Transverse colon (tissue), 4 donors: ENCODE measurements at regions not wholly inside any gene's neighbourhood (a gene's known extent, or its start where the extent isn't known, plus 50 kb on each side); places are given as distances from the start of the nearest gene placed in this dataset.

Source experiments
- POLR2A ChIP-seq: fragments of 450-650 bp; IDR thresholded peaks from one replicate; pipeline ENCODE4 v1.6.1; 2016; ENCODE audit warnings: antibody characterized with exemption, mild to moderate bottlenecking, moderate library complexity
- POLR2AphosphoS5 ChIP-seq, 3 donors: sonication (generic); formaldehyde crosslinking; IDR thresholded peaks; one replicate each; pipeline ENCODE4 v1.6.1; 2016; ENCODE audit warnings: antibody characterized with exemption in 3 of 3
- TF ChIP-seq, protein P1 (sequence below), 5 experiments: fragments of 200-600 bp in 3 of 5; fragments of 450-650 bp in 2 of 5; sonication (generic) in 3 of 5; IDR thresholded peaks; 1 replicate in 2 of 5; 2 replicates in 3 of 5; pipeline ENCODE4 v1.5.1; 2016 to 2017; ENCODE audit warnings: antibody characterized with exemption in 5 of 5, inconsistent platforms in 3 of 5, mild to moderate bottlenecking in 2 of 5, moderate library complexity in 1 of 5

DNA sequence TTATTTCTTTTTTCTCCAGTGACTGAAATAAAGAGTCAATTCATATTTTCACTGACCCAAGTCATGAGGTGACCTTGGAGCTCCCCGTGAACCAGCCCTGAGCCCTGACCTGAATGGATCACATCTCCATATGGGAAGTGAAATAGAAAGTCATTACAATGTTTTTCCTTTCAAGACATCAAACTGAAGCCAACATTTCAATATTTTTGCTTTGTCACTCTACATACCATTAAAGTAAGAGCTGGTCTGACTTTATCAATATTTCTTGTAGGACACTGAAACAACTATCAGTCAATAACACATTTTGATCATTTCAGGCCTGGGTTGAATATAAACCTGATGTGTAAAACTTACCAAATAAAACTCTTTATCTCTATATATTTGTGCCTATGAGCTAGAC is 249.8 kb upstream of the PHF14 start:
- TF ChIP-seq, protein P1, sequence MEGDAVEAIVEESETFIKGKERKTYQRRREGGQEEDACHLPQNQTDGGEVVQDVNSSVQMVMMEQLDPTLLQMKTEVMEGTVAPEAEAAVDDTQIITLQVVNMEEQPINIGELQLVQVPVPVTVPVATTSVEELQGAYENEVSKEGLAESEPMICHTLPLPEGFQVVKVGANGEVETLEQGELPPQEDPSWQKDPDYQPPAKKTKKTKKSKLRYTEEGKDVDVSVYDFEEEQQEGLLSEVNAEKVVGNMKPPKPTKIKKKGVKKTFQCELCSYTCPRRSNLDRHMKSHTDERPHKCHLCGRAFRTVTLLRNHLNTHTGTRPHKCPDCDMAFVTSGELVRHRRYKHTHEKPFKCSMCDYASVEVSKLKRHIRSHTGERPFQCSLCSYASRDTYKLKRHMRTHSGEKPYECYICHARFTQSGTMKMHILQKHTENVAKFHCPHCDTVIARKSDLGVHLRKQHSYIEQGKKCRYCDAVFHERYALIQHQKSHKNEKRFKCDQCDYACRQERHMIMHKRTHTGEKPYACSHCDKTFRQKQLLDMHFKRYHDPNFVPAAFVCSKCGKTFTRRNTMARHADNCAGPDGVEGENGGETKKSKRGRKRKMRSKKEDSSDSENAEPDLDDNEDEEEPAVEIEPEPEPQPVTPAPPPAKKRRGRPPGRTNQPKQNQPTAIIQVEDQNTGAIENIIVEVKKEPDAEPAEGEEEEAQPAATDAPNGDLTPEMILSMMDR (IDR thresholded peaks at IDR 0.05): no peak
- TF ChIP-seq POLR2AphosphoS5 (IDR thresholded peaks at IDR 0.05): no peak
- no peak for TF ChIP-seq POLR2A
